GM12864 (cell line): ENCODE measurements at regions not wholly inside any gene's neighbourhood (a gene's known extent, or its start where the extent isn't known, plus 50 kb on each side); places are given as distances from the start of the nearest gene placed in this dataset.

Experiments
- DNase-seq: peaks from one replicate; pipeline ENCODE4 v3.0.0-alpha.2; 2011; ENCODE audit warnings: low read depth
- H3K4me3 ChIP-seq: 2 replicates; pipeline ENCODE4 v1.5.1; 2011; ENCODE audit warnings: mild to moderate bottlenecking, low read depth, low read length, control low read depth
- TF ChIP-seq, protein P1 (sequence below): IDR thresholded peaks from 2 replicates; pipeline ENCODE4 v1.5.1; 2011; ENCODE audit warnings: low read depth, mild to moderate bottlenecking, moderate library complexity, low read length, control low read depth, inconsistent platforms; ENCODE audit errors: missing control alignments

GRCh38 chr6:849075-849506, 156.2 kb upstream of the EXOC2 start:
- H3K4me3 ChIP-seq, result no peak overlapping the region
- DNase-seq, result no peak
- TF ChIP-seq, protein P1, sequence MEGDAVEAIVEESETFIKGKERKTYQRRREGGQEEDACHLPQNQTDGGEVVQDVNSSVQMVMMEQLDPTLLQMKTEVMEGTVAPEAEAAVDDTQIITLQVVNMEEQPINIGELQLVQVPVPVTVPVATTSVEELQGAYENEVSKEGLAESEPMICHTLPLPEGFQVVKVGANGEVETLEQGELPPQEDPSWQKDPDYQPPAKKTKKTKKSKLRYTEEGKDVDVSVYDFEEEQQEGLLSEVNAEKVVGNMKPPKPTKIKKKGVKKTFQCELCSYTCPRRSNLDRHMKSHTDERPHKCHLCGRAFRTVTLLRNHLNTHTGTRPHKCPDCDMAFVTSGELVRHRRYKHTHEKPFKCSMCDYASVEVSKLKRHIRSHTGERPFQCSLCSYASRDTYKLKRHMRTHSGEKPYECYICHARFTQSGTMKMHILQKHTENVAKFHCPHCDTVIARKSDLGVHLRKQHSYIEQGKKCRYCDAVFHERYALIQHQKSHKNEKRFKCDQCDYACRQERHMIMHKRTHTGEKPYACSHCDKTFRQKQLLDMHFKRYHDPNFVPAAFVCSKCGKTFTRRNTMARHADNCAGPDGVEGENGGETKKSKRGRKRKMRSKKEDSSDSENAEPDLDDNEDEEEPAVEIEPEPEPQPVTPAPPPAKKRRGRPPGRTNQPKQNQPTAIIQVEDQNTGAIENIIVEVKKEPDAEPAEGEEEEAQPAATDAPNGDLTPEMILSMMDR, result no peak

- H3K4me3 ChIP-seq, result no peak overlapping the region
- DNase-seq, result no peak
- TF ChIP-seq, protein P1, result no peak
Measured at GRCh38 chr6:845566-845965, 152.6 kb upstream of the EXOC2 start.

DNA sequence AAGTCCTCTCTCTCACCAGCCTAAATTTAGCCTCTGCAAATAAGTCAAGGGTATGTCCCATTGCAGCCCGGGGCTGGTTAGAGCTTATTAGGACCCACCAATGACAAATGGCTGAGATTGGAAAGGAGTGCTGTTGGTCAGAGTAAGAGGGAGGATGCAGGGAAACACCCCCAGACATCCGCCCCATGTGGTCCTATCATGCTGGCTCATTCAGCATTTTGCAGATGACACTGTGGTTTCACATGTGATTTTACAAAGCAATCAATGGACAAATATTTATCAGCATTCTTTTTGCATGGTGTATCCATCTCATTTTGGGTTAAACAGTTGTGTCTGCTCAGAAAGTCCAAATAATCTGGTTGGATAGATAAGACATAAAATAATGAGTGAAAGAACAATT, 152.2 kb upstream of the EXOC2 start:
- DNase-seq, result no peak
- TF ChIP-seq, protein P1, result no peak

GRCh38 chr6:842141-842540, 149.2 kb upstream of the EXOC2 start:
- TF ChIP-seq, protein P1, result no peak
- H3K4me3 ChIP-seq, result no peak overlapping the region
- no peak for DNase-seq

More for the DNA sequence above, 152.2 kb upstream of the EXOC2 start:
- H3K4me3 ChIP-seq, result no peak overlapping the region

DNA sequence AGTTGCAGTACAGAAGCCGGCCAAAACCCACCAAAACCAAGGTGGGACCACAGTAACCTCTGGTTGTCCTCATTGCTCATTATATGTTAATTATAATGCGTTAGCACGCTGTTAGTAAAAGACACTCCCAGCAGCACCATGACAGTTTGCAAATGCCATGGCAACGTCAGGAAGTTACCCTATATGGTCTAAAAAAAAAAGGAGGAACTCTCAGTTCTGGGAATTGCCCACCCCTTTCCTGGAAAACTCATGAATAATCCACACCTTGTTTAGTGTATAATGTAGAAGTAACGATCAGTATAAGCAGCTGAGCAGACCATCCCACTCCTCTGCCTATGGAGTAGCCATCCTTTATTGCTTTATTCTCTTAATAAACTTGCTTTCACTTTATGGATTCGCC, 148.6 kb upstream of the EXOC2 start:
- TF ChIP-seq, protein P1, result no peak
- DNase-seq, result no peak
- no peak overlapping the region for H3K4me3 ChIP-seq

GRCh38 chr6:839201-839600, 146.3 kb upstream of the EXOC2 start:
- no peak for DNase-seq
- TF ChIP-seq, protein P1, result no peak
- no peak overlapping the region for H3K4me3 ChIP-seq

- no peak for DNase-seq
- no peak overlapping the region for H3K4me3 ChIP-seq
- TF ChIP-seq, protein P1, result no peak
Measured at GRCh38 chr6:837380-837779, 144.4 kb upstream of the EXOC2 start.
